GM18507 (cell line): ENCODE measurements at regions not wholly inside any gene's neighbourhood (a gene's known extent, or its start where the extent isn't known, plus 50 kb on each side); places are given as distances from the start of the nearest gene placed in this dataset.

Source experiments
- DNase-seq: peaks from one replicate; pipeline ENCODE4 v3.0.0; 2011; ENCODE audit warnings: low read depth; ENCODE audit not compliant: insufficient read length; ENCODE audit errors: extremely low spot score
- FAIRE-seq: peaks from 2 replicates; lab custom pipeline; 2011; peaks lifted over from hg19 to GRCh38; lab: Jason Lieb, UNC

DNA sequence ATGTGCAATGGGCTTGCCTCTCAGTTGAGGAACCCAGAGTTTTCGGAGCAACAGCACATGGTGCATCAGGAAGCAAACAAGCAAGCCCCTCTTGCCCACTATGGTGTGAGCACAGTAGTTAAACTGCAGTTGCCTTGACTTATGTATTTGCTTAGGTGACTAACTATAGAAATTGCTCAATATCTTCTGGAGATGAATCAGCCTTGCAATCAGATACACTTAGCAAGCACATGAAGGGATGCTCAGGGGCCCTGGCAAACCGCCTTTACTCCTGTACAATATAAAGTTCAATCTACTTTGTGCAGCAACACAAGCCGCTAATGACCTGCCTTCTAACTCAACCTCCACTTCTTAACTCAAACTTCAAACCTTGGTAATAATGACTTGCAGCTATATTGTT, 581.7 kb upstream of the RIOK2 start:
- DNase-seq: no peak
- FAIRE-seq: no peak

DNA sequence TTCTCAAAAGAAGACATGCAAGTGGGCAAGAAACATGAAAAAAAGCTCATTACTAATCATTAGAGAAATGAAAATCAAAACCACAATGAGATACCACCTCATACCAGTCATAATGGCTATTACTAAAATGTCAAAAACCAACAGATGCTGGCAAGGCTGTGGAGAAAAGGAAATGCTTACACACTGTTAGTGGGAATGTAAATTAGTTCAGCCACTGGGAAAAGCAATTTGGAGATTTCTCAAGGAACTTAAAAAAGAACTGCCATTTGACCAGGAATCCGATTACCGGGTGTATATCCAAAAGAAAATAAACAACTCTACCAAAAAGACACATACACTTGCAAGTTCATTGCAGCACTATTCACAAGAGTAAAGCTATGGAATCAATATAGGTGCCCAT, 595.4 kb upstream of the RIOK2 start:
- no peak for FAIRE-seq

DNA sequence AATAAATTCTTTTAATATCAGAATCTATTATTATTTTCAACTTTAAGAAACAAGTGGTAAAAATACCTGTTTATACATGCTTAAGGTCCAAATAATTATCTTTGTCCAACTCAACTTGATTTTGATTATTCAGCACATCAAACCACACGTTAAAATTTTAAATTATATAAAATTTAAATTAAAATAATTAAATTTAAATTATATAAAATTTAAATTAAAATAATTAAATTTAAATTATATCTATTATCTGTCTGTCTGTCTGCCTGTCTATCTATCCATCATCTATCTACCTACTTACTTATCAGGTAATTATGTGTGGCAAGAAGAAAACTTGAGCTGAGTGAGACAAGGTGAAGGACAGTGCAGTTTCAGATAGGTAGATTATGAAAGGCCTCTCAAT, 605.3 kb upstream of the RIOK2 start:
- DNase-seq: no peak
- no peak for FAIRE-seq

More for the DNA sequence above, 595.4 kb upstream of the RIOK2 start:
- no peak for DNase-seq

DNA sequence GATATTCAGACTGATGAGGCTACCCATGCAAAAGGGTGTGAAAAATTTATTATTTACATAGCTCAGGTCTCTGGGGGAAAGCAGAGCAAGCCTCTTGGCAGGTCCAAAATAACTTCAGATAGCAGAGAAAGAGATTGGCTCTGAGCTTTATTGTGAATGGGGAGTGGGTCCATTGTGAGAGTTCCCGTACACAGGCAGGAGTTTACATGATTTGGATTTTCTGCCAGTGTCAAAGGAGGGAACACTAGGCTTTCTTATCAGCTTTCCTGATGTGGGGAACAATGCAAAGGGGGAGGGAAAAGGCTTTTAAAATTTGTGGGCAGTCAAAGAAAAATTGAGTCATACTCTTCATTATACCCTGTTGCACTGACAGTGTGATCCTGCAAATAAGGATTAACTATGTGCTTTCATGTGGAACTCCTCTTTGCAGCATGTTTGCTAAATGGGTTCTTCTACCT, 615.0 kb upstream of the RIOK2 start:
- FAIRE-seq (no peak), DNase-seq (no peak)

DNA sequence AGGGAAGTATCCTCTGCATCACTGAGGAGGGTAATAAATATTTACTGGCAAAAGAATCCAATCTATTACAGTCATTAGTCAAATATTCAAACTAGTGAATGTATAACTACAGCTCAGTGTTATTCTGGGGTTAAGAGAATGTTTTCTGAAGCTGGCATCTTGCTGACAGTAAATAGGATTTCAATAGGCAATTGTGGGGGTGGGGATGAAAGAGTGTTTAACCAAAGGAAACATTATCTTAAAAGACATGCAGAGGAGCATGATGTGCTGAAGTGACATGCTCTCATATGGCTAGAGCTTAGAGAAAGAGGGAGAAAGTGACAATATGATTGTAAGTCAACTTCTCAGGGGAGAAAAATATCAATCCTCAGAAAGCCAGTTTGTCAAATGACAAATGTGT, 618.4 kb upstream of the RIOK2 start:
- FAIRE-seq (no peak), DNase-seq (no peak)

DNA sequence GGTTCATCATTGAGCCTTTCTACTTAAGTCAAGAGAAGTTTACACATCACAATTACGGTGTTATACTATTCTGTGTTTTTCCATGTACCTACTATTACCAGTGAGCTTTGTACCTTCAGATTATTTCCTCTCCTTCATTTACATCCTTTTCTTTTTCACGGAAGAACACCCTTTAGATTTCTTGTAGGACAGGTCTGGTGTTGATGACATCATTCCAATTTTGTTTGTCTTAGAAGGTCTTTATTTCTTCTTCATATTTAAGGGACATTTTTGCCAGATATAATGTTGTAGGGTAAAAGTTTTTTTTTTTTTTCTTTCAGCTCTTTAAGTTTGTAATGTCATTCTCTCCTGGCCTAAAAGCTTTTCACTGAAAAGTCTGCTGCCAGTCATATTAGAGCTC, 637.1 kb upstream of the RIOK2 start:
- FAIRE-seq (no peak), DNase-seq (no peak)

DNA sequence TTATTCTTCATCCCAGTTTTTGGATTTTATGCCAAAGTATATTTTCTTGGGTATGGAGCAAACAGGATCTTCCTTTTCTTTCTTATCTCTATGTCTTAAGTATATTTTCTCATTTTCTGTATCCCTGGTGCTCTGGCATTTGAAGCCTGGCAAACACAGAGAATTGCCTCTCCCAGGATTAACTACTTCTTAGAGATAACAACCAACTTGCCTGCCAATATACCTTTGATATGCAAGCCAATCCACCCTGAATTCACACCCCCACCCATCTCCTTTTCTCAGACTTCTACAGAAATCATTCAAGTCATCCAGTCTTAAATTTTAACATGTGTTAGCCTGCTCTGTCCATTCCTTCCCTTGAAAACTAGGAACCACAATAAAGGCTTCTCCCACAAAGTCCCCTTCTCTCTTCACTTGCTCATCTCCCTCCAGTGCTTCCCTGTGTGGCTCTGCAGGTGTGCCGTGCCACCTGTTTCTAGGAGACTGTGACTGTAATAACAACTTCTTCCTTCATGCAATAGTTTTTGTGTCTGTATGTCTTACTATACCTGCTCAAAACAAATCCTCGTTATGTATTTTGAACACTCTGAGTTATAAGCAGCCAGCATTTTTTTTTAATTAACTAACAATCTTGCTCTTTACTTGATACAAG, 649.7 kb upstream of the RIOK2 start:
- no peak for DNase-seq
- FAIRE-seq: no peak

DNA sequence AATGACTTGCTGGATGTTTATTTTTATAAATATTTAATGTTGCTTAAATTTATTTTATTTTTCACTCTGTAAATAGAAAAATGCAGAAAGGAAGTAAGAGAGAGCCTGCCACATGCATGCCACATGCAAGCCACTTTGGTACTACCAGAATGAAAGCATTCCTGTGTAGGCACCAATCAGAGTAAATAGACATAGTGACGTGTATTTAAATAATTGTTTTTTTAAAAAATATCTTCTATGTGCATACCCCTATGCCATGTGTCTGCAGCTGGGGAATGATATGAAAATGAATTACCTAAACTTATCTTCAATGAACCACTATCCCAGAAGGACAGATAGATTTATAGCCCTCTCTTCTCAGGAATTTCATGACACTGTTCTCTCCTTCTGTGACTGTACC, 651.5 kb upstream of the RIOK2 start:
- no peak for FAIRE-seq

DNA sequence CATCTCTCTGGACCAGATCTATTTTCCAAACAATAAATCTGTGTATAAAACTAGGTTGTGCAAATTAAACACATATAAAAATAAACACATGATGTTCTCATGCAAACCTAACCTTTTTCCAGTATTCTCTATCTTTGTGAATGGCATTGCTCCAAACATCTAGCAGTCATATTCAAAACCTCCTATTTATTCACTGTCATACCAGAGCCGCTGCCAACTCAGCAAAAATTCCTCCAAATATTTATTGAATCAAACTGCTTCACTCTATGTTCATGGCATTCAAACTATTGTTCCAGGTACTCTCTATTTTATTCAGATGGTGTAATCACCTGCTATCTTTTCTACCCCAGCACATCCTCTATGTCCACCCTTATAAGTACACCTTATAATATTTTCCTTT, 652.1 kb upstream of the RIOK2 start:
- DNase-seq: no peak
- FAIRE-seq: no peak

More for the DNA sequence above, 651.5 kb upstream of the RIOK2 start:
- no peak for DNase-seq

DNA sequence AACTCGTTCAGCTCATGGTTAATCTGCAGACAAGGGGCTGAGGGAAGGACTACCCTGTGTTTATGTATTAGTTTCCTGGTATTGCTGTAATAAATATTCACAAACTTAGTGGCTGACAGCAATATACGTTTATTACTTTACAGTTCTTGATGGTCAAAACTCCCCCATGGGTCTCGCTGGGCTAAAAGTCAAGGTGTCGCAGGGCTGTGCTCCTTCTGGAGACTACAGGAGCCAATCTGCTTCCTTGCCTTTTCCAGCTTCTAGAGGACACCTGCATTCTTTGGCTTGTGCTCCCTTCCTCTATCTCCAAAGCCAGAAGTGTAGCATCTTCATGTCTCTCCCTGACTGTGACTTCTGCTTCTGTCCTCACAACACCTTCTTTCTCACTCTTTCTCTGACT, 653.8 kb upstream of the RIOK2 start:
- FAIRE-seq: no peak
- no peak for DNase-seq

DNA sequence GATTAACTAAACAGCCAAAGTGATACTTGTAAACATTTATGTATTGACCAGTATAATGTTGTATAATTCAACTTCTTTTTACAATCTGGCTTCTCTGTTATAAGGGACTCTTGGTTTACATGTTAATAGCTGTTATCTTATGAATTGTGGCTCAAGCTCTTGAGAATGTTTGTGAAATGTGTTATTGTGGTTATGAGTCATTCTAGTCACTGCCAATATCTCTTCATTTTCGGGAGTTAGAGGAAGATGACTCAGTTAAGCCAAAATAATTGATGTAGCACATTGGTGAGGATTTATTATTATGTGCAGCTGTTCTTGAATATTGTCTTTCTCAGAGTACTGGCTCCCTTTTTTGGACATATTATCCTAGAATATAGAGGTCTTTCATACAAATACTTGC, 655.2 kb upstream of the RIOK2 start:
- no peak for DNase-seq
- peak; percentile 75 for FAIRE-seq

DNA sequence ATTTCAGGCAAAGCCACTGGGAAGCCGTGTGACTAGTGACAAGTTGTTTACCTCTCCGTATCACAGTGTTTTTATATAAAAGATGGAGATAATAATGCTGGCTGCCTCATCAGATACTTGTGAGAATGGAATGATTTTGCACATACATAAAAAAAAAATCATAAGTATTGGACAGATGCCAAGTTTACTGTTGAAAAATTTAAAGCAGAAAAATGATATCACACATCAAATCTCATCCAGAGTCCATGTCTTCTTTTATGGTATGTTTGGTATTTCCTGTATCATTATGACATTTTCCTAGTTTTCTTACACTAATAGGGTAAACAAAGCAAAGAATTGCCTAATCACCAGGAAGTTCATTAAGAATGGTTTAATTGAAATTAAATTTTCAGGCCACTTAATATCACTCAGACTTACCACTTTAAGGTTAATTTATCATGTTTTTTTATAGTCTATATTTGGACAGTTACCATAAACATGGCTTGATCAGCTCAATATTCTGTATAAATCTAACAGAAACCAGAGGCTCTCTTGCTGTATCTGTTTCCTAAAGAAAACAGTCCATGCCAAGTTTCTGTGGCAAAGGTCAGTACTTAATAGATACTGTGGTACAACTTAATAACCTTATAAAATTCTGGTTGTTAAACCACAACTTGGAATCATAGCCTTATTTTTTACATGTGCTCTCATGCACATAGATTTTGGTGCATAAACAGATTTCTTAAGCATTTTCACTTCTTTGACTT, 656.5 kb upstream of the RIOK2 start:
- DNase-seq (no peak), FAIRE-seq (no peak)

DNA sequence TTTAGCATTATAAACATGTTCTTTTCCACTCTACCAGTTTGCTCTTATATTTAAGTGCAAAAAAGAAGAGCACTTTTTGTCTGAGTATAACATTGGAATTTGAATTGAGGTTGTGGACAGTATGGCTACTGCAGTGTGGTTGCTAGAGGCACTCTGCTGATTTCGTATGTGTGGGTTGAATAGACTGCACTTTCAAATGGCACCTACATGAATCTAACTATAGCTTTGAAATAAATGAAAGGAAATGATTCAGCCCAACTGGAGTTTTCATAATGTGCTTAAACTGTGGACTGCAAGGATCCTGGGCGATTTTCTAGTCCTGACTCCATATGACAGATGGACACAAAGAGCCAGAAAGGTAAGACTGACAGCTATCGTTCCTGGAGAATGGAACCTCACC, 657.6 kb upstream of the RIOK2 start:
- DNase-seq (no peak), FAIRE-seq (no peak)

DNA sequence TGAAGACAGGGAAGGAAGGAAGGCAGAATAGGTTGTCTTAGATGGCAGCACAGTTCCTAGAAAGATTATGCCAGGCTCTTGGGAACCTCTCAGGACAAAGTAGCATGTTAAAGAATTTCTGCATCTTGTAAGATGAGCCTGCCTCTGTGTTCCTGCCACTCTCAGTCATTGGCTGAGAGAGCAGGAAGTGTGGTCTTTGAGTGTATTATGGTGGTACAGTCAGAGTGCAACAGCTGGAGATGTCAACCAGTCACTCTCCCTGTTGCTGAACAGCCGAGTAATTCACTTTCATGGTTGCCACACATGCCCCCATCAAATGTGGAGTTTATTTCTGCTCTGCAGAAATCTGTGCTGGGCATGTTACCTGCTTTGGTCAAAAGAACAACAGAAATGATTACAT, 659.6 kb upstream of the RIOK2 start:
- no peak for DNase-seq
- FAIRE-seq: peak; percentile 38

DNA sequence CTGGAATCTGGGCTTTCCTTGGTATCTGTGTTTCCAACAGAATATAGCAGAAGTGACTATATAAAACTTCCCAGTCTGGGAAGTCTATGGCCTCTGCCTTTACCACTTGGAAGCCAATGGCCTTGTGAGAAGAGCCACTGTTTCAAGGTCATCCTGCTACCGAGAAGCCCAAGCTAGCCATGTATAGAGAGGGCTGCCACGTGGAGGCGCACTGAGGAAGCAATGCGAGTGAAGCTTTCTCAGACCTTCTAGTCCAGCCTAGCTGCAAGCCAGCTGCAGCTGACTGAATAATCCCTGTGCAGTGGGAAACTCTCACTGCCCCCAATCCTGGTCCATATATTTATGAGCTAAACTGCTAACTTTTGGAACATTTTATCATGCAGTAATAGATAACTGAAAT, 661.8 kb upstream of the RIOK2 start:
- no peak for FAIRE-seq
- no peak for DNase-seq

DNA sequence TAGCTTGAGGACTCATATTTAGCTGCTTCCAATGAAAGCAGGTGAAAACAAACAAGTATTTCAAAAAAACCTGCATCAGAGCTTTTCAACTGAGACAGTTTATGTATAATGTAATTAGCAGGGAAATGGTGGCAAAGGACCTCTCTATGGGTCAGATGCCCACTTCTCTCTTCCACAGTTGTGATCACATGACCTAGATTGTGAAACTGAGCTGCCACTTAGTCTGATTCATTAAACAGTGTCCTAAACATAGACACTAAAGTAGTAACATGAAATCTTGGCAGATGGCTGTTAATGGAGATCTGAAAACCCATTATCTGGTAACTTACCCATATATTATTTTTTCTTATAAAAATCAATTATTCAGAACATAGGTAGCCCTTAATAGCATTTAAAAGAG, 663.6 kb upstream of the RIOK2 start:
- DNase-seq (no peak), FAIRE-seq (no peak)

DNA sequence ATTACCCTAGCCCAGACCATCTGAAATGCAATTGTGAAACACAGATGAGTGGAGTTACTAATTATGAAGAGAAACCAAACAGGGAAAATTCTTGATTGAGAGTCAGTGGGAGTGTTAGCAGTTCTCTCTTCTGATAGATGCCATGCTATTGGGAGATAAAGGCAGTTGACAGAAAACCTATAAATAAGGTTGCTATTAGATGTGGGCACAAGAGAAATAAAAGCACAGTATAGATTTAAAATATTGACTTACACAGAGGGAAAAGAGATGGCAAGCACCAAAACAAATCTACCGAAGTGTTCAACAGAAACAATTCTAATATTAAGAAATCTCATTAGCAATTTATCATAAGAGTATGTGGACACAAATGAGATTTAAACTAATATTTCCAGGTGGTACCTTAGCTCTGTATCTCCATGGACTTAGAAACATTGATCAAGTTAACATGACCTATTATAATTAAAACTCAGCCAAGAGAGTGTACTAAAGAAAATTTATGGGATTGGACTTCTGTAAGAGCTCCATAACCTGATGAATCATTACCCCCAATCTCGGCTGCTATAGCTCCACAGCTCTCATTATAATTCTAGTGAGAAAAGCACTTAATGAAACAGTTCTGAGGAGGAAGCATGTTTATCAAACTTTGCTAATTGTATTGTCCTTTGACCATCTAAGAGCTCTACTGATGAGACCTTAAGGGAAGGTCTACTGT, 665.0 kb upstream of the RIOK2 start:
- FAIRE-seq (no peak), DNase-seq (no peak)

DNA sequence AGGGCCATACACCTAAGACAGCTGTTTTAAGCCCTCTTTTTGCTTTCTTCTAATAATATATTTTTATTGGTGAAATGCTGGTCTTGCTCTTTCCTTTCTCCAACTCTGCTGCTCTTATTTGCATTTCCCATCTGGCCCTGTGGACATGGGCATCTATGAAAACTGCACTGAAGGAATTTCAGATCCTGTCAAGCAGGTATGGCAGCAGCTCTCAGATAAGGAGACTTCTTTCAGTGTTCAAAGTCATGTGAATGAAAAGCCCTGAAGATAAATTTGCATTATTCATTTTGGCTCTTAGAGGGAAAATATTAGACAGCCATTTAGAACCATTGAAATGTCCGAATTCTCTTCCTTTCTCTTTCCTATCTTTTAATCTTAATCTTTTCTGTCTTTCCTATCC, 668.0 kb upstream of the RIOK2 start:
- FAIRE-seq (no peak), DNase-seq (no peak)

DNA sequence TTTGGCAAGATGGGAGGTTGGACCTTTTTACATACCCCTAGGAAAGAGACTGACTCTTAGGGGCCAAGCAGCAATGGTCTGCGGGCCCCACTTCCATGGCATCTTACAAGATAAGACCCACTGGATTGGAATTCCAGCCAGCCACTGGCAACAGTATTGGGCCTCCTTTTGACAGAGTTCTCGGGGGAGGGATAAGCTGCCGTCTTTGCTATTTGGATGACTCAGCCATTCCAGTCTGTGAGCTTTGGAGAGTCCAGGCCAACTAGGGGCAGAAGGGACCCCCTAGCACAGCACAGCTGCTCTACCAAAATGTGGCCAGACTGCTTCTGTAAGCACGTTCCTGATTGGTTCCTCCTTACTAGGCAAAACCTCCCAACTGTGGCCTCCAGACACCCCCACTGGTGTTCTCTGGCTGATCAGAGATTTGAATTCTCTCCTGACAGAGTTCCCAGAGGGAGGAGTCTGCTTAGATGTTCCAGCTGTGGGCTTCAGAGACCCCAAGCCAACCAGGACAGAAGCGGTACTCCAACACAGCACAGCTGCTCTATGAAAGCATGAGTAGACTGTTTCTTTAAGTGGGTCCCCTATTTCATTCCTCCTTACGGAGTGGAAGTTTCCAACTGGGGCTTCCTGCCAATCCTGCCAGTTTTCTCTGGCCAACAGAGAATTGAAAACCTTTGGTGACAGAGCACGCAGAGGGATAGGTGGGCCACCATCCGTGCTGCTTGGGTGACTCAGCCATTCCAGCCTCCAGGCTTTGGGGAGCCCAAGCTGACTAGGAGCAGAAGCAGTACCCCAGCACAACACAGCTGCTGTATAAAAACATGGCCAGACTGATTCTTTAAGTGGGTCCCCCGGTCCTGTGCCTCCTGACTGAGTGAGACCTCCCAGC, 672.1 kb upstream of the RIOK2 start:
- DNase-seq (no peak), FAIRE-seq (no peak)

DNA sequence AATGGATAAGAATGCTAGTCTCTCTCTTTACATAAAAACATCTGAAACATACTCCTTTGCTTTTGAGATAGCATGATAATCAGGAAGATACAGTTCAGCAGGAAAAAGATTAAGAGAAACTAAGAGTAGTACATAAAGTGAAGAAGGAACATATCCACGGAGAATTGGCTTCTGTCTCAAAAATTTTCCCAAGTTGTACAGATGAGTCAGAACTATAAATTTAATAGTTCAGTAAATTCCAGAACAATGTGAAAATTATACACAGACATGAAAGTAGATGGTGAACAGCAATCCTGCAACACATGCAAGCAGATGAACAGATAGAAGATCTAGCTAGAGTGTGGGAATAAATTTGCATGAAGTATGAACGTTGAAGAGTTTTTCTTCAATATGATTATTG, 691.4 kb upstream of the RIOK2 start:
- DNase-seq: no peak
- FAIRE-seq: no peak
